ENCODE measurements at regions not wholly inside any gene's neighbourhood (a gene's known extent, or its start where the extent isn't known, plus 50 kb on each side); places are given as distances from the start of the nearest gene placed in this dataset.
"Not testable (repeated sequence)": the region's sequence is repeated elsewhere in the genome, so short reads cannot be mapped to it uniquely, and the experiment has no call there.

- no peak for DNase-seq
Measured at GRCh38 chr10:8392216-8392615, 337.7 kb downstream of the GATA3 start.

- DNase-seq: no peak
Measured at GRCh38 chr10:8393531-8393930, 339.0 kb downstream of the GATA3 start.

GRCh38 chr10:8396675-8397074 lies 342.2 kb downstream of the GATA3 start:
- no peak for DNase-seq

- no peak for DNase-seq
Measured at GRCh38 chr10:8398771-8399170, 344.3 kb downstream of the GATA3 start.

GRCh38 chr10:8400151-8400550 lies 345.7 kb downstream of the GATA3 start:
- DNase-seq: no peak

GRCh38 chr10:8400892-8401291 lies 346.4 kb downstream of the GATA3 start:
- no peak for DNase-seq

GRCh38 chr10:8401531-8401930 lies 347.0 kb downstream of the GATA3 start:
- no peak for DNase-seq

- no peak for DNase-seq
Measured at GRCh38 chr10:8402576-8402975, 348.1 kb downstream of the GATA3 start.

GRCh38 chr10:8403711-8404371 lies 349.4 kb downstream of the GATA3 start:
- no peak for DNase-seq

- no peak for DNase-seq
Measured at GRCh38 chr10:8404721-8405120, 350.2 kb downstream of the GATA3 start.

GRCh38 chr10:8405596-8405995 lies 351.1 kb downstream of the GATA3 start:
- peak; percentile 26 for DNase-seq

- no peak for DNase-seq
Measured at GRCh38 chr10:8407501-8408021, 353.1 kb downstream of the GATA3 start.

GRCh38 chr10:8410506-8410905 lies 356.0 kb downstream of the GATA3 start:
- no peak for DNase-seq

GRCh38 chr10:8412541-8412940 lies 358.1 kb downstream of the GATA3 start:
- no peak for DNase-seq

GRCh38 chr10:8415029-8415428 lies 360.5 kb downstream of the GATA3 start:
- not testable (repeated sequence) for DNase-seq

- no peak for DNase-seq
Measured at GRCh38 chr10:8416192-8416701, 361.8 kb downstream of the GATA3 start.

GRCh38 chr10:8416760-8417159 lies 362.3 kb downstream of the GATA3 start:
- DNase-seq: no peak

GRCh38 chr10:8417631-8418030 lies 363.1 kb downstream of the GATA3 start:
- DNase-seq: no peak

- no peak for DNase-seq
Measured at GRCh38 chr10:8418631-8419030, 364.1 kb downstream of the GATA3 start.

GRCh38 chr10:8420182-8420581 lies 365.7 kb downstream of the GATA3 start:
- DNase-seq: no peak

GRCh38 chr10:8424555-8425211 lies 370.2 kb downstream of the GATA3 start:
- DNase-seq: no peak

- no peak for DNase-seq
Measured at GRCh38 chr10:8428654-8429053, 374.2 kb downstream of the GATA3 start.

- DNase-seq: no peak
Measured at GRCh38 chr10:8430321-8430720, 375.8 kb downstream of the GATA3 start.

GRCh38 chr10:8431511-8431910 lies 377.0 kb downstream of the GATA3 start:
- no peak for DNase-seq
